GM23248 (cell line): ENCODE measurements at regions not wholly inside any gene's neighbourhood (a gene's known extent, or its start where the extent isn't known, plus 50 kb on each side); places are given as distances from the start of the nearest gene placed in this dataset.

Experiments used
- EZH2 ChIP-seq: fragments of 200-600 bp; sonication (generic); IDR thresholded peaks from 2 replicates; pipeline ENCODE4 v1.6.1; 2018; ENCODE audit warnings: antibody characterized with exemption, mild to moderate bottlenecking; ENCODE audit not compliant: insufficient read depth, poor library complexity, severe bottlenecking
- EZH2phosphoT487 ChIP-seq: fragments of 200-600 bp; sonication (generic); IDR thresholded peaks from 2 replicates; pipeline ENCODE4 v1.6.1; 2018; ENCODE audit warnings: antibody characterized with exemption, moderate library complexity, mild to moderate bottlenecking, low read depth; ENCODE audit not compliant: insufficient read depth

DNA sequence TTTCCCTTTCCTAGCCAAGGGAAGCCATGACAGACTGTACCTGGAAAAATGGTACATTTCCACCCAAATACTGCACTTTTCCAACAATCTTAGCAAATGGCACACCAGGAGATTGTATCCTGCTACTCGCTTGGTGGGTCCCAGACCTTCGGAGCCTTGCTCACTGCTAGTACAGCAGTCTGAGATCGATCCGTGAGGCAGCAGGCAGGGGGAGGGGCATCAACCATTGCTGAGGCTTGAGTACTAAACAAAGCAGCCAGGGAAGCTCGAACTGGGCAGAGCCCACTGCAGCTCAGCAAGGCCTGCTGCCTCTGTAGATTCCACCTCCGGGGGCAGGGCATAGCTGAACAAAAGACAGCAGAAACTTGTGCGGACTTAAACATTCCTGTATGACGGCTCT, 218.8 kb downstream of the LRIG3 start:
- TF ChIP-seq EZH2phosphoT487, result no peak
- no peak for TF ChIP-seq EZH2
